ENCODE measurements at regions not wholly inside any gene's neighbourhood (a gene's known extent, or its start where the extent isn't known, plus 50 kb on each side); places are given as distances from the start of the nearest gene placed in this dataset.

GRCh38 chr9:532707-533106 is 308.8 kb upstream of the DMRT1 start:
- DNase-seq (ENCODE audit: low read depth in 2 of 2): no peak
- Histone ChIP-seq H3K9me3 (ENCODE audit: control insufficient read depth, insufficient read depth, low read depth, low read length) (no peaks in the 10 kb centered on the region), H3K27me3 (ENCODE audit: control insufficient read depth, insufficient read depth, low read length) (no peaks in the 10 kb centered on the region), H3K79me2 (ENCODE audit: control insufficient read depth, insufficient read depth, low read length) (no peaks in the 10 kb centered on the region), H3K4me1 (ENCODE audit: control insufficient read depth, extremely low read depth, insufficient read depth, low read length) (no peaks in the 10 kb centered on the region), H2AFZ (ENCODE audit: low read length) (no peak overlapping the region), H3K27ac (ENCODE audit: insufficient read depth, low read length) (no peak overlapping the region), H3K4me2 (ENCODE audit: extremely low read depth, insufficient read depth, low read length) (no peak overlapping the region), H3K36me3 (ENCODE audit: control insufficient read depth, insufficient read depth, low read length) (no peaks in the 10 kb centered on the region), H4K20me1 (ENCODE audit: control insufficient read depth, extremely low read depth, insufficient read depth, low read length) (no peaks in the 10 kb centered on the region), H3K9ac (ENCODE audit: insufficient read depth, low read length) (no peak overlapping the region), H3K4me3 (replicated peaks in 1 of 4; ENCODE audit: control extremely low read depth in 1 of 4, insufficient read depth in 1 of 4, low read depth in 3 of 4, low read length in 4 of 4) (no peak overlapping the region)
- TF ChIP-seq CTCF (conservative IDR thresholded peaks at IDR 0.05 in 1 of 2, IDR thresholded peaks at IDR 0.05 in 1 of 2; ENCODE audit: low read depth in 1 of 2, low read length in 2 of 2) (no peak), EZH2 (IDR thresholded peaks at IDR 0.05; ENCODE audit: low read length, missing control alignments) (no peak)

GRCh38 chr9:534886-535285 is 306.6 kb upstream of the DMRT1 start:
- no peak for DNase-seq (ENCODE audit: low read depth in 2 of 2)
- no peak overlapping the region for H2AFZ ChIP-seq (ENCODE audit: low read length)
- H3K36me3 ChIP-seq (ENCODE audit: control insufficient read depth, insufficient read depth, low read length): no peaks in the 10 kb centered on the region
- no peaks in the 10 kb centered on the region for H3K79me2 ChIP-seq (ENCODE audit: control insufficient read depth, insufficient read depth, low read length)
- TF ChIP-seq EZH2 (IDR thresholded peaks at IDR 0.05; ENCODE audit: low read length, missing control alignments): no peak
- TF ChIP-seq CTCF (conservative IDR thresholded peaks at IDR 0.05 in 1 of 2, IDR thresholded peaks at IDR 0.05 in 1 of 2; ENCODE audit: low read depth in 1 of 2, low read length in 2 of 2): no peak
- H3K9ac ChIP-seq (ENCODE audit: insufficient read depth, low read length): no peak overlapping the region
- H4K20me1 ChIP-seq (ENCODE audit: control insufficient read depth, extremely low read depth, insufficient read depth, low read length): no peaks in the 10 kb centered on the region
- no peak overlapping the region for H3K4me3 ChIP-seq (replicated peaks in 1 of 4; ENCODE audit: control extremely low read depth in 1 of 4, insufficient read depth in 1 of 4, low read depth in 3 of 4, low read length in 4 of 4)
- H3K4me1 ChIP-seq (ENCODE audit: control insufficient read depth, extremely low read depth, insufficient read depth, low read length): no peaks in the 10 kb centered on the region
- no peak overlapping the region for H3K4me2 ChIP-seq (ENCODE audit: extremely low read depth, insufficient read depth, low read length)
- no peaks in the 10 kb centered on the region for H3K27me3 ChIP-seq (ENCODE audit: control insufficient read depth, insufficient read depth, low read length)
- no peaks in the 10 kb centered on the region for H3K9me3 ChIP-seq (ENCODE audit: control insufficient read depth, insufficient read depth, low read depth, low read length)
- no peak overlapping the region for H3K27ac ChIP-seq (ENCODE audit: insufficient read depth, low read length)

GRCh38 chr9:535356-535755 is 306.1 kb upstream of the DMRT1 start:
- DNase-seq (ENCODE audit: low read depth in 2 of 2): no peak
- H4K20me1 ChIP-seq (ENCODE audit: control insufficient read depth, extremely low read depth, insufficient read depth, low read length): no peaks in the 10 kb centered on the region
- H3K4me3 ChIP-seq (replicated peaks in 1 of 4; ENCODE audit: control extremely low read depth in 1 of 4, insufficient read depth in 1 of 4, low read depth in 3 of 4, low read length in 4 of 4): no peak overlapping the region
- TF ChIP-seq CTCF (conservative IDR thresholded peaks at IDR 0.05 in 1 of 2, IDR thresholded peaks at IDR 0.05 in 1 of 2; ENCODE audit: low read depth in 1 of 2, low read length in 2 of 2): no peak
- TF ChIP-seq EZH2 (IDR thresholded peaks at IDR 0.05; ENCODE audit: low read length, missing control alignments): no peak
- no peaks in the 10 kb centered on the region for H3K27me3 ChIP-seq (ENCODE audit: control insufficient read depth, insufficient read depth, low read length)
- no peak overlapping the region for H3K27ac ChIP-seq (ENCODE audit: insufficient read depth, low read length)
- H3K36me3 ChIP-seq (ENCODE audit: control insufficient read depth, insufficient read depth, low read length): no peaks in the 10 kb centered on the region
- H2AFZ ChIP-seq (ENCODE audit: low read length): no peak overlapping the region
- H3K4me1 ChIP-seq (ENCODE audit: control insufficient read depth, extremely low read depth, insufficient read depth, low read length): no peaks in the 10 kb centered on the region
- H3K9ac ChIP-seq (ENCODE audit: insufficient read depth, low read length): no peak overlapping the region
- H3K79me2 ChIP-seq (ENCODE audit: control insufficient read depth, insufficient read depth, low read length): no peaks in the 10 kb centered on the region
- no peaks in the 10 kb centered on the region for H3K9me3 ChIP-seq (ENCODE audit: control insufficient read depth, insufficient read depth, low read depth, low read length)
- no peak overlapping the region for H3K4me2 ChIP-seq (ENCODE audit: extremely low read depth, insufficient read depth, low read length)

Data from fibroblast of lung (primary cell).